ENCODE measurements at regions not wholly inside any gene's neighbourhood (a gene's known extent, or its start where the extent isn't known, plus 50 kb on each side); places are given as distances from the start of the nearest gene placed in this dataset.

- DNase-seq = no peak
Observed at GRCh38 chr15:79230766-79231165, 51.8 kb upstream of the ANKRD34C start.

GRCh38 chr15:79222808-79223207, 59.7 kb upstream of the ANKRD34C start:
- no peak for DNase-seq

- no peak for DNase-seq
Observed at GRCh38 chr15:79221696-79222095, 60.8 kb upstream of the ANKRD34C start.

GRCh38 chr15:79219393-79220056, 63.0 kb upstream of the ANKRD34C start:
- no peak for DNase-seq

- no peak for DNase-seq
Observed at GRCh38 chr15:79218588-79219200, 63.8 kb upstream of the ANKRD34C start.

- no peak for DNase-seq
Observed at GRCh38 chr15:79213650-79214049, 68.9 kb upstream of the ANKRD34C start.

- DNase-seq = no peak
Observed at GRCh38 chr15:79212589-79213157, 69.8 kb upstream of the ANKRD34C start.

- no peak for DNase-seq
Observed at GRCh38 chr15:79211481-79211880, 71.0 kb upstream of the ANKRD34C start.

GRCh38 chr15:79209690-79210089, 72.8 kb upstream of the ANKRD34C start:
- DNase-seq = no peak

- no peak for DNase-seq
Observed at GRCh38 chr15:79209116-79209515, 73.4 kb upstream of the ANKRD34C start.

- DNase-seq = no peak
Observed at GRCh38 chr15:79208179-79208578, 74.3 kb upstream of the ANKRD34C start.

GRCh38 chr15:79206940-79207339, 75.6 kb upstream of the ANKRD34C start:
- DNase-seq = no peak

- no peak for DNase-seq
Observed at GRCh38 chr15:79204886-79205675, 77.4 kb upstream of the ANKRD34C start.

GRCh38 chr15:79198461-79198860, 84.1 kb upstream of the ANKRD34C start:
- no peak for DNase-seq

GRCh38 chr15:79197285-79197684, 85.2 kb upstream of the ANKRD34C start:
- DNase-seq = no peak

GRCh38 chr15:79195802-79196201, 86.7 kb upstream of the ANKRD34C start:
- DNase-seq = no peak

GRCh38 chr15:79195239-79195638, 87.3 kb upstream of the ANKRD34C start:
- DNase-seq = no peak

- DNase-seq = no peak
Observed at GRCh38 chr15:79194386-79194785, 88.1 kb upstream of the ANKRD34C start.

GRCh38 chr15:79193549-79193948, 89.0 kb upstream of the ANKRD34C start:
- DNase-seq = no peak

GRCh38 chr15:79193103-79193502, 89.4 kb upstream of the ANKRD34C start:
- no peak for DNase-seq

GRCh38 chr15:79192462-79193036, 90.0 kb upstream of the ANKRD34C start:
- DNase-seq = no peak

- DNase-seq = no peak
Observed at GRCh38 chr15:79190093-79190492, 92.4 kb upstream of the ANKRD34C start.

- DNase-seq = no peak
Observed at GRCh38 chr15:79186616-79187015, 95.9 kb upstream of the ANKRD34C start.
